HG03565 (cell line): ENCODE measurements at regions not wholly inside any gene's neighbourhood (a gene's known extent, or its start where the extent isn't known, plus 50 kb on each side); places are given as distances from the start of the nearest gene placed in this dataset.

Experiments used
- ATAC-seq: cut with Tn5 transposase; IDR thresholded peaks from one replicate; pipeline ENCODE4 v1.9.1; 2021; ENCODE audit warnings: mild to moderate bottlenecking, moderate library complexity; ENCODE audit not compliant: unreplicated experiment

- no peak for ATAC-seq
Observed at GRCh38 chr1:229101011-229101871, 169.7 kb upstream of the RAB4A start.

DNA sequence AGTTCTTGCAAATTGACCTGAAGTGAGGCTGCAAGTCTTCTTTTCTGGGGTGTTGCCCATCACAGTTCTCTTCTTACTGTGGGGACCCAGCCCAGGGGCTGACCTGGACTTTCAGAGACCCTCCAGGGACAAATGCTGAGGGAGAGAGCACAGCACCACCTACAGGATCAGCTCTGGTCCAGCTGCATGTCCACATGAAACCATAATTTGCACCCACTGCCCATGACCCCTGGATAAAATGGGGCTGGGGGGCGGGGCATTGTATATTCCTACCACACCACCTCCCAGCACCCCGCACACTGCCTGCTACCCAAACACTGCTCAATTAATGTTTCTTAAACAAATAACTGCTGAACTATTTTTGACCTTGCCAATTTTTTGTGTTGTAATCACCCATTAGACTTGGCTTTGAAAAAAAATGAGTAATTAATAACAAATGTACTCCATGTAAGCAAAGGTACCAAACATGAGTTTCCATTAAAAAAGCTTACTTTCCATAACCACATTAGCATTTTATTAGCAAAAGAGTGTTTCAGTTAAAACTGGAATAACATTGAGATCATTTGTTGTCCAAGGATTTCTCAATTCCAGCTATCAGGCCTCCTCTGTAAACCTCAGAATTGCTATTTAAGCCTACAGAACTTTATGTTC is 168.0 kb upstream of the RAB4A start:
- no peak for ATAC-seq

GRCh38 chr1:229104654-229105053 is 166.3 kb upstream of the RAB4A start:
- ATAC-seq: no peak

- no peak for ATAC-seq
Observed at GRCh38 chr1:229105109-229105508, 165.8 kb upstream of the RAB4A start.

- no peak for ATAC-seq
Observed at GRCh38 chr1:229105822-229106525, 164.9 kb upstream of the RAB4A start.

DNA sequence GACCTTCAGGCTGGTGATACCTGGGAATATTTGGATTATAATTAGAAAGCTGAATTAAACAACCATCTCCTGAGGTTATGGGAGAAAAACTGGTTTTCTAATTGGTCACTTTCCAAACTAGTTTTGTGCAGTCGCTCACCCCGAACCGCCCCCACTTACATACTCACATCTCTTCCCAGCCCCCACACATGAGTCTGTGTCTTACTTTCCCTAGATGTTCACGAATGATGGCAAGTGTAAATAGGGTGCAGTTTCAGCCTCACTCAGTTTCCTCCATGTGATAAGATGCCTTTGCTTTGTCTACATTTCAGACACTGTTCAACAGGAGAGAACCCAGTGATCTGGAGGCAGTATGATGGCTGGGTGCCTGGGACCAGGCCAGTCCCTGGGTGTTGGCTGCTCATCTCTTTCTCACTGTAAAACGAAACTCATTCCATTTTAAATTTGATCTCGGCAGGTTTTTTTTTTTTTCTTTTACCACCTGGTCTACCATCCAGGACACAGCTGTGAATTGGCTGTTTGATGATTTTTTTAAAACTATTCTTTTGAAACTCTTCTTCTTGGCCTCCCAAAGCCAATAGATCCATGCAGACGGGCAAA is 164.3 kb upstream of the RAB4A start:
- ATAC-seq: no peak

- ATAC-seq: no peak
Observed at GRCh38 chr1:229107304-229107815, 163.6 kb upstream of the RAB4A start.

DNA sequence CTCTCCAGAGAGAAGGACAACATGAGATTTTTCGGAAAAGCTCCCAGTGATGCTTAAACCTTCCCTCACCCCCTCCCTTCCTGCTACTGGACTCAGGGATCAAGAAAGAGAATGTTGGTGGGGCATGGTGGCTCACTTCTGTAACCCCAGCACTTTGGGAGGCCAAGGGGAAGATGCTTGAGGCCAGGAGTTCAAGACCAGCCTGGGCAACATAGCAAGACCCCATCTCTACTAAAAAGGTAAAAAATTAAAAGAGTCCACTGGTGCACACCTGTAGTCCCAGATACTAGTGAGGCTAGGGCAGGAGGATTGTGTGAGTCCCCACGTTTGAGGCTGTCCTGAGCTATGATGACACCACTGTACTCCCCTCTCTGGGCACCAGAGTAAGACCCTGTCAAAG is 162.9 kb upstream of the RAB4A start:
- ATAC-seq: no peak

DNA sequence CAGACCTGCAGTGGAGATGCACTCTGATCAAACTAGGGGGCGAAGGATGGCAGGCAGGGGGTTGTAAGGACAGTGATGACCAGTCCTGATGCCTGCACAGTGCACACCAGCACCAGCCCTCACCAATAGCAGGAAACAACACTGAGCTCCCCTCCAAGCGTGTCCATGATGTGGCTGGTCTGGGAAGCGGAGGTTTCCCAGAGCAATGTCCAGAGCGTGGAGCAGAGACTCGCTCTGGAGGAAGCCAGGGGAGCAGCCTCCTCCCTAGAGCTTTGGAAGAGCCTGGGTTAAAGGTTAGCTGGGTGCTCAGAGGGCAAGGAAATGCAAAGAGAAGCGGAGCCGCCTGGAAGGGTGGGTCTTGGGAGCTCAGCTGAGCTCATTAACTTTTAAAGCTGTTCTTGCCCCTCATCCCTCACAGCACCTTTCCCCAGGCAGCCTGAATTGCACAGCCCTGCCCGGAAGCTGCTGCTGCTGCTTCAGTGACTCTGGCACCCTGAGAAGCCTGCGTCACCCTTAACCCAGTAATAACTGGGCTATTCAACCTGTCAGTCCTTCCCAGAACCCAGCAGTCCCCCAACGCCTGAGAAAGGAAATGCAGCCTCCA is 162.2 kb upstream of the RAB4A start:
- ATAC-seq: no peak

DNA sequence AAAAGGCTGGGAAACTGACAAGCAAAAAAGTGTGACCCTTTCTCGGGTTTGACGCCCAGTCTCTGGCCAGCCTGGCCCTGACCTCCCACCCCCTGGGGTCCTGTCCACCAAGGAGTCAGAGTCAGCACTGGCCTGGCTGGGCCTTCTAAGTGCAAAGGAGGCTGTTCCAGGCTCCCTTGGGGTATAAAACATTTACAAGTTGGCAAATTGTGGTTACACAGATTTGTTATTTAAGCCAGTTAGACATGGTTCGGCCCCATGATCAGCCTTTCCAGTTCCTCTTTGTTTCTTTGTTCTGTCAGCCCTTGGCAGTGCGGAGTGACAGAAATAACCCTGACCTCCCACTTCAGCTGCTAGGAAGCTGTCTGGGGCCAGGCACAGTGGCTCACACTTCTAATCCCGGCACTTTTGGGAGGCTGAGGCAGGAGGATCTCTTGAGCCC is 161.6 kb upstream of the RAB4A start:
- ATAC-seq: no peak

GRCh38 chr1:229110986-229111385 is 159.9 kb upstream of the RAB4A start:
- no peak for ATAC-seq

DNA sequence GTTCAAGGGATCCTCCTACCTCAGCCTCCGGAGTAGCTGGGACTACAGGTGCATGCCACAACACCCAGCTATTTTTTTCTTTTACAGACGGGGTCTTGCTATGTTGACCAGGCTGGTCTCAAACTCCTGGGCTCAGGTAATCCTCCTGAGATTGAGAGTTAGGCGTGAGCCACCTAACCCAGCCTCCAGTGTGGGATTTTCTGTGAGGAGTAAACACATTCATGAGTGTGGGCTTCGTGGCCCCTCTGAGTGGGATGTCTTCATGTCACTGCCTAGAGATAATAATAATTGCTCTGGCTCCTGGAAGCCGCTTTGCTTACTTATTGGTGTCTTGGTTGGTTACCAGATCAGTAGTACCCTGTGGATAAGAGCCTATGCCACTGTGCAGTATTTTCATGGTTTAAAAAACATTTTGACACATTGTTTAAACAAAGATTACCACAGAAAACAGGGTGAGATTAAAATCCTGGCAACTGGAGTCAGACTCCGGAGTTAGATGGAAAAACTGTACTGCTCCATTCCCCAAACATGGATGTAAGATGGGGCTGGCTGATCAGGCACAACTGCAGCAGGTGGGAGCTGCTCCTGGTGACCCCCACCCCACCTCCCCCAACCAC is 159.1 kb upstream of the RAB4A start:
- no peak for ATAC-seq

DNA sequence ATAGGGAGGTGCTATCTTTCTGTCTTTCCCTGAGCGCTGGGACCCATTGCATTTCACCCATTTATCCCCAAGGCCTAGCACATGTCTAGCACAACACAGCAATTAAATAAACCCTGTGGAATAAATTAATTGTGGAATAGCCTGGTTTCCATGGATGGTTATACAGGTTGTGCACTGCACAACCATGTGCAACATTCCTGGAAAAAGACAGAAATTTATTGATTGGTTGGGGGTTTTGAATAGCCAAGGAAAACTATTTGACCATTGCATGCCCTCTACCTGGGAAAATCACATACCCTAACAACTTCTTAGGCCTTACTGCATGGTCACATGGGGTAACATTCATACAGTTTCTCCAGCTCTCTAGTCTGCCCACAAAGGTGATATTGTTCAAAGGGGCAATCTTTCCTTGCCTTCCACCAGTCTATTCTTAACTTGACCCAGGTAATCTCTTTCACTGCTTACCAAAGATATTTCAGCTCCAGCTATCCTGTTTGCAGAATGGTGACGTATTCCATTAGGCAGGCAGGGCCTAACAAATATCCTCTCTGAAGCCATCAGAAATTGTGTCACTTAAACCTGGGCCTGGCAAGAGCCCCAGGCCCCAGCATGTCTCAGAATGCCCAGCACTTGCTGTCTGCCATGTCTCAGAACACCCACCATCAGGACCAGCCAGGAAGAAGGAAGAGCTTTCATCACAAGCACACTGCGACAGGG is 157.9 kb upstream of the RAB4A start:
- no peak for ATAC-seq

- no peak for ATAC-seq
Observed at GRCh38 chr1:229114315-229114714, 156.6 kb upstream of the RAB4A start.

GRCh38 chr1:229114850-229115365 is 156.0 kb upstream of the RAB4A start:
- ATAC-seq: no peak

DNA sequence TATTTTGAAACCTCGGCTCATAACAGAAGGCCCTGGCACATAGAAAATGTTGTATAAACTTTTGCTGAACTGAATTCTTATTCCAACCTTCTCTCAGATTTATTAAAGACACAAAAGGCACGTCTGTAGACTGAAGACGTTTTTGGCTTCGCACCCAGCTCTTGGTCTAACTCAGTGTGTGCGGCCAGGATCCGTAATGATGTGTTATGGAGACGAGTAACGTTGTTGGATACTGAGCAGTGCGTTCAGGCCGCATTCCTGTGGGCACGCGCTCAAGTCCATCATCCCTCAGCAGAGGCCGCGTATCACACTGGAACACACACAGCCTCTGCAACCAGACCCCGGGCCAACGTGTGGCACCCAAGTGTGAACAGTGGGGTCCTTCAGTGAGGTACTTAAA is 154.8 kb upstream of the RAB4A start:
- no peak for ATAC-seq

DNA sequence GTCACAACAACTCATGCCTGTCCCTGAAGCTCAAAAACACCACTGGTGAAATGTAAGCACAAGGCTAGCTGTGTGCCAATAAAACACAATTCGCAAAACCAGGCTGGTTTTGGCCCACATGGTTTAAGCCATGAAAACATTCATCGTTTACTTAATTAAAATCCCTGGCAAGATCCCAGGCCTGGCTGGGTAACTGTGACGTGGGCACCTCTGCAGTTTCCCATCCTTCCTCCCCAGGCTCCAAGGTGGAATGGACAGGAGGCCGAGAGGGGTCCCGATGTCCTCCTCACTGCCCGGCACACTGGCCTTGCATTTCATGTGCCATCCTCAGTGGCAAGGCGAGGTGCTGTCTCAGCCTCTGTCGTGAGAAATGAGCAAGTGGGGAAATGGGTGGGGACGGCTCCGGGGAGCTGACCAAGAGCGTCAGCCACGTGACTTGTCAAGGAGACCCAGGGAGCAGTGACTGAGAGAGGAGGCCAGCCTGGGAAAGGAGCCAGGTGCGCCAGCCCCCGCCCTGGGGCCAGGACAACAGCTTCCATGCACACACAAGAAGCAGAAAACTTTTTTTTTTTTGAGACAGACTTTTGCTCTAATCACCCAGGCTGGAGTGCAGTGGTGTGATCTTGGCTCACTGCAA is 153.1 kb upstream of the RAB4A start:
- no peak for ATAC-seq

DNA sequence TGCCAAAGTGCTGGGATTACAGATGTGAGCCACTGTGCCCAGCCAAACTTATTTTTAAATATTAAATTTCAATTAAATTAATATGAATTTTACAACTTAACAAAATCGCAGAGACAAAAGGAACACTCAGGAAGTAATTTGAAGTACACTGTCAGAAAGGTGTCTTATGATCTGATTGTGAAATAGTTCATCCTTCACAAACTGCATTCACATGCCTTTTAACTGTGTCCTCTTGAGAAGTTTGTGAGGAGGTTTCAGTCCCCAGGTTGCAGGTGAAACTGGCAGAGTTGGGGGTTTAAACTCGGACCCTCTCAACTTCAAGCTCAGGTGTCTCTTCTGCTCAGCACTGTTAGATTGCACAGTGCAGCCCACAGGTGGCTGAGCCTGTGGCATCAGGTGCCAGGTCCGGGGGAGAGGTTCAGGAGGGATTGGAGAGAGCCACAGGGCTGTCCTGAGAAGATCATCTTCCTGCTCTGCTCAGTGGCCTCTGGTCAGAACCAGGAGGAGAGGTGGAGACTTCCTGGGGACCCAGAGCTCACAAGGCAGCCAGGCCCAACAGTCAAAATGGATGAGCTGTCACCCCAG is 152.3 kb upstream of the RAB4A start:
- ATAC-seq: no peak

DNA sequence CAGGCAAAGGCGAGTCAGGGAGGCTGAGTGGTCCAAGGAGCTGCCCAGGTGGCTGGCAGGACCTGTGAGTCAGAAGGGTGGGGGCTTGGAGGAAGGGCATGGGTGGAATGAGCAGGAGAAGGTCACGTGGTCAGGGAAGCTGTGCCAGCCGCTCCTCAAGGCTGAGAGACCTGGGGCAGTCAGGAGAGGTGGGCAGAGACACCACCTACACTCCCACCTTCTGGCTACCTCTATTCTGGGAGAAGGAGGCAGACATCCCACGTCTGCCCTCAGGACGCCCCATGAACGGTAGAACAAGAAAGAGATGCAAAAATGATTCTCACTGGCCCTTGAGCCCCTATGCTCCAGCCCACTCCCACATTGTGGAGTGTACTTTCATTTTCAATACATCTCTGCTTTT is 151.8 kb upstream of the RAB4A start:
- ATAC-seq: no peak
